ENCODE measurements at regions not wholly inside any gene's neighbourhood (a gene's known extent, or its start where the extent isn't known, plus 50 kb on each side); places are given as distances from the start of the nearest gene placed in this dataset.

GRCh38 chr2:196558497-196558896, 81.0 kb upstream of the CCDC150 start (continued):
- TF ChIP-seq TCF7L2 (IDR thresholded peaks at IDR 0.05; ENCODE audit: borderline replicate concordance, extremely low read depth, insufficient read depth, insufficient read length): no peak
- TF ChIP-seq SRF (IDR thresholded peaks at IDR 0.05; ENCODE audit: low read depth): no peak
- no peak for TF ChIP-seq JUND (IDR thresholded peaks at IDR 0.05)
- TF ChIP-seq ZBTB33 (IDR thresholded peaks at IDR 0.05; ENCODE audit: extremely low read depth, insufficient replicate concordance, low read length): no peak
- no peak for TF ChIP-seq ELF1 (IDR thresholded peaks at IDR 0.05; ENCODE audit: borderline replicate concordance, low read depth)
- TF ChIP-seq RAD21 (IDR thresholded peaks at IDR 0.05; ENCODE audit: low read depth): no peak

- intact Hi-C loops (cut with micrococcal nuclease): no loop called here
- BruUV-seq (replicated peaks): no TSS peak
- Histone ChIP-seq H3K27me3 (ENCODE audit: insufficient read depth, low read length) (no peaks in the 10 kb centered on the region), H3K4me2 (ENCODE audit: low read length) (no peak overlapping the region), H2AFZ (ENCODE audit: low read depth, low read length, poor library complexity, severe bottlenecking) (no peak overlapping the region), H3K4me1 (ENCODE audit: control insufficient read depth in 1 of 2, insufficient read depth in 2 of 2, low read length in 2 of 2) (no peaks in the 10 kb centered on the region), H3K9me2 (ENCODE audit: insufficient read depth) (no peaks in the 10 kb centered on the region), H3K79me2 (ENCODE audit: insufficient read depth, low read length) (no peaks in the 10 kb centered on the region), H3K9ac (ENCODE audit: low read length) (no peak overlapping the region), H3K36me3 (ENCODE audit: control insufficient read depth in 1 of 2, insufficient read depth in 2 of 2, low read length in 2 of 2) (no peaks in the 10 kb centered on the region), H3K4me3 (replicated peaks in 1 of 2; ENCODE audit: low read depth in 1 of 2, low read length in 2 of 2) (no peak overlapping the region), H4K20me1 (ENCODE audit: insufficient read depth) (no peaks in the 10 kb centered on the region), H3K27ac (ENCODE audit: low read depth, low read length) (no peak overlapping the region), H3K9me3 (ENCODE audit: control insufficient read depth in 1 of 2, insufficient read depth in 1 of 2, low read depth in 1 of 2, low read length in 2 of 2) (no peaks in the 10 kb centered on the region)
- ATAC-seq (no peak), DNase-seq (ENCODE audit: low read depth, low spot score) (no peak)
- ChIA-PET CTCF (no interaction called here), POLR2A (no interaction called here), RAD21 (ENCODE audit: low non-redundant PET in 1 of 2, low total read pairs in 2 of 2, uncharacterized antibody in 2 of 2, unreplicated experiment in 2 of 2) (no interaction called here)
- TF ChIP-seq SRF (IDR thresholded peaks at IDR 0.05; ENCODE audit: low read depth) (no peak), ZNF274 (IDR thresholded peaks at IDR 0.05; ENCODE audit: low read depth, low read length) (no peak), POLR2AphosphoS5 (IDR thresholded peaks at IDR 0.05; ENCODE audit: low read depth, low read length) (no peak), ATF3 (IDR thresholded peaks at IDR 0.05) (no peak), TCF7L2 (IDR thresholded peaks at IDR 0.05; ENCODE audit: borderline replicate concordance, extremely low read depth, insufficient read depth, insufficient read length) (no peak)
Observed at GRCh38 chr2:196563876-196564275, 75.6 kb upstream of the CCDC150 start.

All from HCT116 (cell line).